ENCODE measurements at regions not wholly inside any gene's neighbourhood (a gene's known extent, or its start where the extent isn't known, plus 50 kb on each side); places are given as distances from the start of the nearest gene placed in this dataset.

DNA sequence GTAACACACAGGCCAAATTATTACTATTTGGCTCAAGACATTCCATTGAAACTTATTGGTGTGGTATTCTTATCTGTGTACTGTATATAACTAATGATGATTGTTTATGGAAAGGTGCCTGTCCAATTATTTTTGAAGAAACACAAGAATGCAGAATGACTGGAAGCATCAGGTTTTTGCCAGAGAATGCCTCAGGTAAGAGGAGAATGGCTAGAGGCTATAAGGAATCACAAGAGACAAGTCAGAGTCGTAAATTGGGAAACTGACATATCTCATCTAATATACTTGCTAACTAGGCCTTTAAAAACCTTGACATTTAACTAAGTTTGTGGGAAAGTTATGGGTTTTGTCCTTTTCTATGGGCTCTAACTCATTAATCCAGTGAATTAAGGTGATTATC is 69.3 kb upstream of the TTC29 start:
- Mint-ChIP-seq H3K9me3 (no peaks in the 10 kb centered on the region), H3K4me1 (peaks cover 31 to 40% of the 10 kb centered on the region in 2 experiments), H3K27me3 (ENCODE audit: low read depth) (no peaks in the 10 kb centered on the region), H3K36me3 (ENCODE audit: insufficient read depth in 1 of 3, low read depth in 3 of 3) (no peaks in the 10 kb centered on the region), H3K27ac (peak overlapping the region in 1 of 3 experiments; percentile 23; a peak in 2 of 7 replicates), H3K4me3 (no peak overlapping the region)
- no peaks in the 10 kb centered on the region for H3K9me3 ChIP-seq (ENCODE audit: control insufficient read depth, low read depth, low read length)
- no CpG with 5 or more reads among the region's 1 CpG for WGBS (ENCODE audit: extremely low coverage, insufficient read length, low lambda C conversion rate)
- no peak overlapping the region for H3K27ac ChIP-seq (ENCODE audit: insufficient read length, low read depth, low read length)
- no peak overlapping the region for H3K56ac ChIP-seq (ENCODE audit: insufficient read length, low read depth, low read length)
- no peak overlapping the region for H3K18ac ChIP-seq (ENCODE audit: insufficient read length, low read depth, low read length)
- H2BK12ac ChIP-seq (ENCODE audit: insufficient read length, low read depth, low read length) = no peak overlapping the region
- H4K20me1 ChIP-seq (ENCODE audit: control insufficient read depth, insufficient read depth, insufficient read length) = no peaks in the 10 kb centered on the region
- no peak overlapping the region for H3K4ac ChIP-seq (ENCODE audit: low read depth, low read length)
- H4K91ac ChIP-seq (ENCODE audit: insufficient read length, low read depth, low read length) = no peak overlapping the region
- no peak overlapping the region for H2BK5ac ChIP-seq (ENCODE audit: insufficient read length, low read length)
- H4K5ac ChIP-seq (ENCODE audit: insufficient read length, low read depth, low read length) = no peak overlapping the region
- no peaks in the 10 kb centered on the region for H3K27me3 ChIP-seq (ENCODE audit: insufficient read depth, low read length)
- H2AK5ac ChIP-seq (ENCODE audit: insufficient read length, low read length) = no peak overlapping the region
- H2BK20ac ChIP-seq (ENCODE audit: low read depth, low read length, poor library complexity, severe bottlenecking) = no peak overlapping the region
- no peaks in the 10 kb centered on the region; the same call in 1 of the 2 replicates for H3K4me1 ChIP-seq (ENCODE audit: insufficient read depth, low read length)
- no peak overlapping the region for H2AFZ ChIP-seq (ENCODE audit: low read length)
- H2BK15ac ChIP-seq (ENCODE audit: low read depth, low read length) = no peak overlapping the region
- no peak overlapping the region for H3T11ph ChIP-seq (ENCODE audit: low read length)
- H3K23me2 ChIP-seq (ENCODE audit: insufficient read length, low read depth, low read length, poor library complexity, severe bottlenecking) = no peaks in the 10 kb centered on the region
- no peaks in the 10 kb centered on the region for H3K79me2 ChIP-seq (ENCODE audit: insufficient read depth, low read length)
- no peak for DNase-seq
- TF ChIP-seq CTCF (conservative IDR thresholded peaks at IDR 0.05) = no peak
- H3K9ac ChIP-seq (ENCODE audit: extremely low read depth, insufficient read length, low read length) = no peak overlapping the region
- no peak overlapping the region for H3K4me2 ChIP-seq (ENCODE audit: insufficient read depth, insufficient read length, low read length)
- H3K23ac ChIP-seq (ENCODE audit: insufficient read length, low read depth, low read length) = no peak overlapping the region
- no peak overlapping the region for H4K8ac ChIP-seq (replicated peaks; ENCODE audit: insufficient read length, low read depth, low read length)
- H3K14ac ChIP-seq (ENCODE audit: insufficient read depth, low read length) = no peak overlapping the region
- H2BK120ac ChIP-seq (ENCODE audit: low read depth, low read length, poor library complexity, severe bottlenecking) = no peak overlapping the region
- no peaks in the 10 kb centered on the region for H3K79me1 ChIP-seq (ENCODE audit: insufficient read depth, low read depth, low read length, poor library complexity, severe bottlenecking)

All from H9 (cell line).